Endothelial cell of umbilical vein (primary cell): ENCODE measurements at regions not wholly inside any gene's neighbourhood (a gene's known extent, or its start where the extent isn't known, plus 50 kb on each side); places are given as distances from the start of the nearest gene placed in this dataset.
"Not testable (repeated sequence)": the region's sequence is repeated elsewhere in the genome, so short reads cannot be mapped to it uniquely, and the experiment has no call there.

Source experiments
- BruUV-seq: library from RNA; stranded (reverse); fragments of 400-500 nt; replicated peaks from 2 replicates; lab custom pipeline; 2021; lab: Mats Ljungman, UMichigan
- CTCF ChIA-PET: fragments of 300-600, 350-600 bp; sonication (Branson Sonifier 250); formaldehyde crosslinking; loops from one replicate; lab custom pipeline; 2021; ENCODE audit warnings: antibody characterized with exemption, inconsistent platforms; lab: Charles Lee
- POLR2A ChIA-PET: fragments of 300-600, 350-600 bp; sonication (Branson Sonifier 250); formaldehyde crosslinking; loops from one replicate; lab custom pipeline; 2021; ENCODE audit warnings: antibody characterized with exemption, inconsistent platforms; lab: Charles Lee
- DNase-seq: peaks from one replicate; pipeline ENCODE4 v3.0.0-alpha.2; 2011; ENCODE audit warnings: low read depth, low spot score
- FAIRE-seq: peaks from 2 replicates; lab custom pipeline; 2011; peaks lifted over from hg19 to GRCh38; lab: Jason Lieb, UNC
- H2AFZ ChIP-seq: 2 replicates; pipeline ENCODE4 v1.6.0; 2012; ENCODE audit warnings: low read depth, low read length, control low read depth, inconsistent platforms
- H3K27ac ChIP-seq: 2 replicates; pipeline ENCODE4 v1.5.1; 2011; ENCODE audit warnings: low read depth, mild to moderate bottlenecking, control low read depth, low read length, moderate library complexity; ENCODE audit not compliant: insufficient read depth
- H3K27me3 ChIP-seq, 2 experiments: 2 replicates each; pipeline versions ENCODE4 v1.6.0 to v1.6.1; 2011; ENCODE audit warnings: low read length in 2 of 2, mixed read lengths in 1 of 2; ENCODE audit not compliant: control insufficient read depth in 2 of 2, insufficient read depth in 2 of 2
- H3K36me3 ChIP-seq, 2 experiments: 2 replicates in 1 of 2; 3 replicates in 1 of 2; pipeline ENCODE4 v1.5.1; 2011; ENCODE audit warnings: low read length in 2 of 2, mild to moderate bottlenecking in 1 of 2, moderate library complexity in 1 of 2; ENCODE audit not compliant: control insufficient read depth in 2 of 2, insufficient read depth in 2 of 2; ENCODE audit errors: extremely low read depth in 1 of 2
- H3K4me1 ChIP-seq: 3 replicates; pipeline ENCODE4 v1.5.1; 2011; ENCODE audit warnings: mild to moderate bottlenecking, low read length; ENCODE audit not compliant: control insufficient read depth, insufficient read depth; ENCODE audit errors: extremely low read depth
- H3K4me2 ChIP-seq: 2 replicates; pipeline ENCODE4 v1.6.1; 2011; ENCODE audit warnings: low read length, control low read depth, mixed read lengths; ENCODE audit not compliant: insufficient read depth
- H3K4me3 ChIP-seq, 3 experiments: fragments of 200-600 bp in 1 of 3; sonication (generic), shearing (Covaris generic) in 1 of 3; replicated peaks in 1 of 3; 2 replicates each; pipeline ENCODE4 v1.5.1; 2011 to 2016; ENCODE audit warnings: control low read depth in 3 of 3, low read length in 3 of 3, mild to moderate bottlenecking in 2 of 3, inconsistent platforms in 1 of 3, low read depth in 1 of 3, moderate library complexity in 1 of 3; ENCODE audit not compliant: insufficient read depth in 1 of 3
- H3K79me2 ChIP-seq: 2 replicates; pipeline ENCODE4 v1.6.0; 2012; ENCODE audit warnings: low read length, inconsistent platforms; ENCODE audit not compliant: control insufficient read depth, insufficient read depth
- H3K9ac ChIP-seq: replicated peaks from 2 replicates; pipeline ENCODE3; 2011; ENCODE audit warnings: low read length, control low read depth; ENCODE audit not compliant: insufficient read depth; ENCODE audit errors: extremely low read depth
- H3K9me1 ChIP-seq: replicated peaks from 3 replicates; pipeline ENCODE4 v1.6.0; 2011; ENCODE audit warnings: mild to moderate bottlenecking, low read length; ENCODE audit not compliant: control insufficient read depth, insufficient read depth; ENCODE audit errors: extremely low read depth
- H3K9me3 ChIP-seq: replicated peaks from 2 replicates; pipeline ENCODE4 v1.5.1; 2012; ENCODE audit warnings: low read length, inconsistent platforms; ENCODE audit not compliant: control insufficient read depth, insufficient read depth
- H4K20me1 ChIP-seq: replicated peaks from 2 replicates; pipeline ENCODE3; 2011; ENCODE audit warnings: mild to moderate bottlenecking, low read length; ENCODE audit not compliant: control insufficient read depth, insufficient read depth; ENCODE audit errors: extremely low read depth
- POLR2AphosphoS5 ChIP-seq: IDR thresholded peaks from 2 replicates; pipeline ENCODE4 v1.6.1; 2012; ENCODE audit warnings: low read depth, mild to moderate bottlenecking, control low read depth, low read length, moderate library complexity; ENCODE audit not compliant: insufficient read depth
- dilution Hi-C: fragments of 300-500 bp; cut with MboI; formaldehyde crosslinking; loops from one replicate; pipeline ENCODE4 v1.15.0; 2019; ENCODE audit warnings: low sequenced_read_pairs; ENCODE audit not compliant: extremely low pct_ligation_motif_present
- intact Hi-C: fragments of 100-400 bp; cut with micrococcal nuclease; formaldehyde crosslinking; loops from one replicate; pipeline ENCODE4 v1.10.0; 2022

- H2AFZ ChIP-seq = no peak overlapping the region
- DNase-seq (no peak), FAIRE-seq (no peak)
- TF ChIP-seq POLR2AphosphoS5 = no peak
- no peak overlapping the region for H3K4me2 ChIP-seq
- dilution Hi-C loops (no loop called here), intact Hi-C loops (no loop called here)
- no peaks in the 10 kb centered on the region for H3K79me2 ChIP-seq
- BruUV-seq = no TSS peak
- H3K9me3 ChIP-seq = no peaks in the 10 kb centered on the region
- no peaks in the 10 kb centered on the region for H4K20me1 ChIP-seq
- H3K27ac ChIP-seq = no peak overlapping the region
- CTCF ChIA-PET = no interaction called here
- H3K9me1 ChIP-seq = no peaks in the 10 kb centered on the region
- no peaks in the 10 kb centered on the region for H3K27me3 ChIP-seq
- H3K4me3 ChIP-seq = no peak overlapping the region
- H3K4me1 ChIP-seq = no peaks in the 10 kb centered on the region
- no peaks in the 10 kb centered on the region for H3K36me3 ChIP-seq
- H3K9ac ChIP-seq = no peak overlapping the region
- POLR2A ChIA-PET = no interaction called here
These were observed 778.1 kb downstream of the SH3BGRL start for GRCh38 chrX:81979806-81980515.

GRCh38 chrX:81987217-81987616 is 785.3 kb downstream of the SH3BGRL start:
- H3K9me3 ChIP-seq, H3K4me3 ChIP-seq, H2AFZ ChIP-seq, DNase-seq, H3K79me2 ChIP-seq, BruUV-seq, H3K36me3 ChIP-seq, H3K4me1 ChIP-seq, H3K27ac ChIP-seq, H3K9me1 ChIP-seq, dilution Hi-C loops, intact Hi-C loops, CTCF ChIA-PET, POLR2A ChIA-PET, H4K20me1 ChIP-seq, H3K9ac ChIP-seq, H3K27me3 ChIP-seq, H3K4me2 ChIP-seq, FAIRE-seq: not testable (repeated sequence)
